ENCODE measurements at regions not wholly inside any gene's neighbourhood (a gene's known extent, or its start where the extent isn't known, plus 50 kb on each side); places are given as distances from the start of the nearest gene placed in this dataset.

DNA sequence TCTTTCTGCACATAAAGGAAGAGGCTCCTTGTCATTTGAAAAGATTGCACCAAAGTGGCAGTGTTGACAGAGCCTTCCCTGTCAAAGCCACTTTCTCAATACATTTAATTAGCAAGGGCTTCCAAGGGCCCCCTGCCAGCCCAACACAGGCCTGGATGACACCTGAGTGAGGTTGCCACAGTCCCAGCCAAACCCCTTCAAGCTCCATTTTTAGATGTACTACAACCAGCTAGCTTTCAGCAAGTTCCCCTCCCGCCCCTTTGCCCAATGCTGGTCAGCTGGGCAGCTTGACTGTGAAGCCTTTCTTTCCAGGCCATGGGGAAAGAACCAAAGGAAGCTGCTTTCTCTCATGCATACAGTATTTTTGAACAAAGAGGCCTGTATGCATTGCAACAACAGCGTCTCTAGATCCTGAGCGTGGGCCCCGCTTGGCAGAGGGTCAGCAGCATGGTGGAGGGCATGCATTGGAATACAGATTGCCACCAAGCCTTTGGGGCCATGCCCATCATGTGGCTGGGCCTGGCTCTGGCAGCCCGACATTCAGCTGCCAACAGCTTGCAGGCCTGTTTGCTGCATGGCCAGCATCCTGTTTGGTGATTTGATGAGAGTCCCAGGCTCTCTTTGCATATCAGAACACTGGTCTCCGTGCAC is 261.1 kb upstream of the GATB start:
- peak overlapping the region in 8 of 10 donors; percentile 25 to 75 (median 44) for H3K27ac ChIP-seq
- intact Hi-C loops (cut with DNase I) = loop anchor here in 1 of 10 donors (10.0 kb wide), 1 partner anchor 343 kb away; no protein-coding TSS in a partner anchor
- WGBS, 2 donors = 46 to 48% methylated on average over 6 of the region's 6 CpGs
- ATAC-seq (peak; percentile 51 to 93 (median 76)), DNase-seq (peak; percentile 18 to 52)
- TF ChIP-seq, protein P1, sequence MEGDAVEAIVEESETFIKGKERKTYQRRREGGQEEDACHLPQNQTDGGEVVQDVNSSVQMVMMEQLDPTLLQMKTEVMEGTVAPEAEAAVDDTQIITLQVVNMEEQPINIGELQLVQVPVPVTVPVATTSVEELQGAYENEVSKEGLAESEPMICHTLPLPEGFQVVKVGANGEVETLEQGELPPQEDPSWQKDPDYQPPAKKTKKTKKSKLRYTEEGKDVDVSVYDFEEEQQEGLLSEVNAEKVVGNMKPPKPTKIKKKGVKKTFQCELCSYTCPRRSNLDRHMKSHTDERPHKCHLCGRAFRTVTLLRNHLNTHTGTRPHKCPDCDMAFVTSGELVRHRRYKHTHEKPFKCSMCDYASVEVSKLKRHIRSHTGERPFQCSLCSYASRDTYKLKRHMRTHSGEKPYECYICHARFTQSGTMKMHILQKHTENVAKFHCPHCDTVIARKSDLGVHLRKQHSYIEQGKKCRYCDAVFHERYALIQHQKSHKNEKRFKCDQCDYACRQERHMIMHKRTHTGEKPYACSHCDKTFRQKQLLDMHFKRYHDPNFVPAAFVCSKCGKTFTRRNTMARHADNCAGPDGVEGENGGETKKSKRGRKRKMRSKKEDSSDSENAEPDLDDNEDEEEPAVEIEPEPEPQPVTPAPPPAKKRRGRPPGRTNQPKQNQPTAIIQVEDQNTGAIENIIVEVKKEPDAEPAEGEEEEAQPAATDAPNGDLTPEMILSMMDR (IDR thresholded peaks at IDR 0.05) = no peak
- peaks cover 0 to 26% (median 12%) of the 10 kb centered on the region in 9 donors for H3K4me1 ChIP-seq
- H3K27me3 ChIP-seq = no peaks in the 10 kb centered on the region
- no peaks in the 10 kb centered on the region for H3K36me3 ChIP-seq
- no peaks in the 10 kb centered on the region for H3K9me3 ChIP-seq
- no peak overlapping the region for H3K4me3 ChIP-seq

DNA sequence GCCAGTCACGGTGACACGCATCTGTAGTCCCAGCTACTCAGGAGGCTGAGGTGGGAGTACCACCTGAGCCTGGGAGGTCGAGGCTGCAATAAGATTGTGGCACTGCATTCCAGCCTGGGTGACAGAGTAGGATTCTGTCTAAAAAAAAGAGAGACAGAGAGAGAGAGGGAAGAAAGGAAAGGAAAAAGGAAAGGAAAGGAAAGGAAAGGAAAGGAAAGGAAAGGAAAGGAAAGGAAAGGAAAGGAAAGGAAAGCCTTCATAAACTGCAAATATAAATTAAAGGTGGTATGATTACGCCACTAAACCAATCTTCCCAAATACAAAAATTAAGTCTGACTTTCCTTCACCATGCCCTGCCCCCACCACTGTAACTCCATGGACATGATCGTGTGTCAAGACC is 259.3 kb upstream of the GATB start:
- DNase-seq (no peak), ATAC-seq (no peak)
- no peak overlapping the region for H3K4me3 ChIP-seq
- H3K4me1 ChIP-seq = peaks cover 0 to 26% (median 12%) of the 10 kb centered on the region in 9 donors
- H3K27me3 ChIP-seq = no peaks in the 10 kb centered on the region
- no peaks in the 10 kb centered on the region for H3K9me3 ChIP-seq
- intact Hi-C loops (cut with DNase I) = loop anchor here in 1 of 10 donors (10.0 kb wide), 1 partner anchor 345 kb away; no protein-coding TSS in a partner anchor
- no peak overlapping the region for H3K27ac ChIP-seq
- TF ChIP-seq, protein P1 (IDR thresholded peaks at IDR 0.05) = no peak
- no peaks in the 10 kb centered on the region for H3K36me3 ChIP-seq
- WGBS, 2 donors = 90 to 94% methylated on average over 5 of the region's 5 CpGs

GRCh38 chr4:152016303-152016620 is 255.5 kb upstream of the GATB start:
- no peak for ATAC-seq
- Histone ChIP-seq H3K36me3 (no peaks in the 10 kb centered on the region), H3K27me3 (no peaks in the 10 kb centered on the region), H3K4me1 (peaks cover 0 to 7% (median 0%) of the 10 kb centered on the region in 9 donors), H3K9me3 (peaks cover 0 to 11% (median 0%) of the 10 kb centered on the region in 11 donors), H3K4me3 (no peak overlapping the region), H3K27ac (no peak overlapping the region)
- WGBS, 2 donors = 75 to 86% methylated on average over 5 of the region's 5 CpGs
- intact Hi-C loops (cut with DNase I) = no loop called here
- TF ChIP-seq, protein P1 (IDR thresholded peaks at IDR 0.05) = no peak
- DNase-seq = no peak

DNA sequence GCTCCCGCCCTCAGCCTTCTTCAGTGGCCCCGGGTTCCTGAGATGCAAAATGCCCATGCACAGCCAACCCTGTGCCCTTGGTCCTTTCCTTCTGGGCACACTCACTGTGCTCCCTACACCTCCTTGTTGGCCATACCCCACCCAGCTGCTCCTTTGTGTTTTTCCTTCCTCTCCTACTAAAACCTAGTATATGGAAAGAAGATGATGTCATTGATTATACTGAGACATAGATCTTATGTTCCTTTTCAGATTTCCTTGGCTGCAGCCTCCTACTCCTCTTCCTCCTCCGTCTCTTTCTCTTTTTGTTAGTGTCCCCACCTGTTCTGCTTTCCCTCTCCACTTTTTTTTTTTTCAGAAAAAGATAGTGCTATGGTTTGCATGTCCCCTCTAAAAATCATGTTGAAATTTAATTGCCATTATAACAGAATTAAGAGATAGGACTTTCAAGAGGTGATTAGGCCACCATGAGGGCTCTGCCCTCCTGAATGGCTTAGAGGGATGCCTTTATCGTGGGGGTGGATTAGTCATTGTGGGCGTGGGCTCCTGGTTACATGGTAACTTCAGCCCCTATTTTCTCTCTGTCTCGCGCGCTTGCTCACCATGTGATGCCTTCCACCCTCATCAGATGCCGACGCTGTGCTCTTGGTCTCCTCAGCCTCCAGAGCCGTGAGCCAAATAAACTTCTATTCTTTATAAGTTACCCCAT is 254.9 kb upstream of the GATB start:
- WGBS, 2 donors = 81 to 84% methylated on average over 11 of the region's 11 CpGs
- peaks cover 0 to 9% (median 0%) of the 10 kb centered on the region in 9 donors for H3K4me1 ChIP-seq
- DNase-seq (no peak), ATAC-seq (no peak)
- H3K9me3 ChIP-seq = peaks cover 0 to 11% (median 0%) of the 10 kb centered on the region in 11 donors
- H3K4me3 ChIP-seq = no peak overlapping the region
- H3K27me3 ChIP-seq = no peaks in the 10 kb centered on the region
- H3K27ac ChIP-seq = no peak overlapping the region
- H3K36me3 ChIP-seq = no peaks in the 10 kb centered on the region
- TF ChIP-seq, protein P1 (IDR thresholded peaks at IDR 0.05) = no peak
- intact Hi-C loops (cut with DNase I) = no loop called here

All from heart right ventricle (tissue), 16 donors.